ENCODE measurements at regions not wholly inside any gene's neighbourhood (a gene's known extent, or its start where the extent isn't known, plus 50 kb on each side); places are given as distances from the start of the nearest gene placed in this dataset.

DNA sequence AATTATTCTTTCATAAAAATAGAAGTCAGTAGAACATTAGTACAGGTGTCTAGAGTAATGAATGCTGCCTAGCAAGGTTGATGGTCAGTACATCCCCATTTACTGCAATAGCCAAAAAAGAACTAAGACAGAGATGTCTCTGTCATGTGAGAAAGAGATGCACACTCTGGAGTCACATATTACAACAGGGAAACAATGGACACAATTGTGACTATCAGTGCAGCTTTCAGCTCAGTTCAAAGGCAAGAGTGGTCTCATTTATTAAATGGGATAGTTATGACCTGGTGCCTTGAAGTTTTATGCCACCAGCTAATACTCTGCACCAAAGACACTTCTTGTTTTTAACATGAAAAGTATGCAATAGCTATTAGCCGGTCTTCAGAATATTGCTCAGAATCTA, 194.9 kb upstream of the CHAC2 start:
- Histone ChIP-seq H3K9me3 (ENCODE audit: control insufficient read depth, insufficient read depth, low read length) (no peaks in the 10 kb centered on the region), H3K27me3 (ENCODE audit: control insufficient read depth, insufficient read depth, low read length) (no peaks in the 10 kb centered on the region), H3K27ac (ENCODE audit: low read depth, low read length) (no peak overlapping the region), H3K4me3 (ENCODE audit: low read depth, low read length) (no peak overlapping the region)
- ChIA-PET CTCF (no interaction called here), POLR2A (no interaction called here)
- TF ChIP-seq, protein P1, sequence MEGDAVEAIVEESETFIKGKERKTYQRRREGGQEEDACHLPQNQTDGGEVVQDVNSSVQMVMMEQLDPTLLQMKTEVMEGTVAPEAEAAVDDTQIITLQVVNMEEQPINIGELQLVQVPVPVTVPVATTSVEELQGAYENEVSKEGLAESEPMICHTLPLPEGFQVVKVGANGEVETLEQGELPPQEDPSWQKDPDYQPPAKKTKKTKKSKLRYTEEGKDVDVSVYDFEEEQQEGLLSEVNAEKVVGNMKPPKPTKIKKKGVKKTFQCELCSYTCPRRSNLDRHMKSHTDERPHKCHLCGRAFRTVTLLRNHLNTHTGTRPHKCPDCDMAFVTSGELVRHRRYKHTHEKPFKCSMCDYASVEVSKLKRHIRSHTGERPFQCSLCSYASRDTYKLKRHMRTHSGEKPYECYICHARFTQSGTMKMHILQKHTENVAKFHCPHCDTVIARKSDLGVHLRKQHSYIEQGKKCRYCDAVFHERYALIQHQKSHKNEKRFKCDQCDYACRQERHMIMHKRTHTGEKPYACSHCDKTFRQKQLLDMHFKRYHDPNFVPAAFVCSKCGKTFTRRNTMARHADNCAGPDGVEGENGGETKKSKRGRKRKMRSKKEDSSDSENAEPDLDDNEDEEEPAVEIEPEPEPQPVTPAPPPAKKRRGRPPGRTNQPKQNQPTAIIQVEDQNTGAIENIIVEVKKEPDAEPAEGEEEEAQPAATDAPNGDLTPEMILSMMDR (IDR thresholded peaks at IDR 0.05; ENCODE audit: low read depth, low read length) = no peak
- DNase-seq (ENCODE audit: low read depth, low spot score) = no peak

DNA sequence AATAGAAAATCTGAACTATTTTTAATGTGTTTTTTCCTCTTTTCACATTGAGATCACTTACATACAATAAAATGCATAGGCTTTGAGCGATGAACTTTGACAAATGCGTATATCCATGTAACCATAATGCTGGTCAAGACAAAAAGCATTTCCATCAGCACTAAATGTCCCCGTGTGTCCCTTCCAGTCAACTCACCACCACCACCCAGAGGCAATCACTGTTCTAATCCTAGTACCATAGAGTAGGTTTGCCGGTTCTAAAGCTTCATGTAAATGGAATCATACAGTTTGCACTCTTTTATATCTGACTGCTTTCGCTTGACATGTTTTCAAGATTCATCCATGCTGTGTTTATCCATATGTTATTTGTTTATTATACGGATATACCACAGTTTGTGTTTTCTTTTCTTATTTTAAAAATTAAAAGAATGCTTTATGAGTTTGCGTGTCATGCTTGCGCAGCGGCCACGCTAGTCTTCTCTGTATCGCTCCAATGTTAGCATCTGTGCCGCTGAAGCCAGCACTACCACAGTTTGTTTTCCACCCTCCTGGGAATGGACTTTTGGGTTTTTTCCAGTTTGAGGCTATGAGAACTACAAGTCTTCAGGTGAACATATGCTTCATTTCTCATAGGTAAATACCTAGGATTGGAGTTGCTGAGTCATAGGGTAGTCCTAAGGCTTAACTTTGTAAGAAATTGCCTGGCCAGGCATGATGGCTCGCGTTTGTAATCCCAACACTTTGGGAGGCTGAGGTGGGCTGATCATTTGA, 197.5 kb upstream of the CHAC2 start:
- TF ChIP-seq, protein P1 (IDR thresholded peaks at IDR 0.05; ENCODE audit: low read depth, low read length) = no peak
- no peak for DNase-seq (ENCODE audit: low read depth, low spot score)
- Histone ChIP-seq H3K27ac (ENCODE audit: low read depth, low read length) (no peak overlapping the region), H3K4me3 (ENCODE audit: low read depth, low read length) (no peak overlapping the region), H3K9me3 (ENCODE audit: control insufficient read depth, insufficient read depth, low read length) (no peaks in the 10 kb centered on the region), H3K27me3 (ENCODE audit: control insufficient read depth, insufficient read depth, low read length) (no peaks in the 10 kb centered on the region)
- ChIA-PET POLR2A (interaction anchor here (0.6 kb wide), 1 partner anchor 503 kb away, joined by 3 read pairs; no protein-coding TSS in a partner anchor), CTCF (no interaction called here)

DNA sequence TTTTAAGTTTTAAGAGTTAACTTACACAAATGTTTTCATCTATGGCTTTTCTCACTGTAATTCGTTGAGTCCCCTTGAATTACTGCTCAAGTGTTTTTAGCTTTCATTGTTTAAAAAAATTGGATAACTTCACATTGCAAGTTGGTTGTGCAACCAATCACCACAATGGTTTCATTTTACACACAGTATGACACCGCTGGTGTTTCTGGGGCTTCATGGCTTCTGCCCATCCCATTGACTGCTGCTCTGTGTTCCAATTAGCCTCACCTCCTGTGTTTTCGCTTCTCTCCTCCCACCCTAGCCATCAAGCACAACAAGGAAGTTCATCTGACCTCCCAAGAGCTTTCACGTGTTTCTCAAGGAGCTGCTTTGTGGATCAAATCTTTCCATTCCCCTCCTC, 199.1 kb upstream of the CHAC2 start:
- TF ChIP-seq, protein P1 (IDR thresholded peaks at IDR 0.05; ENCODE audit: low read depth, low read length) = no peak
- ChIA-PET CTCF (no interaction called here), POLR2A (no interaction called here)
- Histone ChIP-seq H3K27me3 (ENCODE audit: control insufficient read depth, insufficient read depth, low read length) (no peaks in the 10 kb centered on the region), H3K4me3 (ENCODE audit: low read depth, low read length) (peak overlapping the region; percentile 4; the same call in 1 of the 2 replicates), H3K27ac (ENCODE audit: low read depth, low read length) (no peak overlapping the region), H3K9me3 (ENCODE audit: control insufficient read depth, insufficient read depth, low read length) (no peaks in the 10 kb centered on the region)
- no peak for DNase-seq (ENCODE audit: low read depth, low spot score)

DNA sequence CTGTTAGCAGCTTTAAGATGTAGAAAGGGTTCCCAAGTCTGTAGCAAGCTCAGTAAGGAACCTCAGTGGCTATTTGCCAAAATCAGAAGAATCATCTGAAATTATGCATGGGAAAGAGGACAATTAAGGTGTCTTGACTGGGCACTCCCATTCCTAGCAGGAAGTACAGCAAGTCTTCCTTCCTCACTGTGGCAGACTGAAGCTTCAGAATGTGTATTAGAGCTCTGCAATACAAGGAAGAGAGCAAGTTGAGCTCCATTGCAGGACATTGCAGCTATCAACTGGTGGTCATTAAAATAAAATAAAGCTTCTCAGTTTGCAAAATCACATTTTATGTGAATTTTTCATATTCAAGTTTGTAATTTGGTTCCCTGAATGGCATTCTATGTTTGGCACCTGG, 200.5 kb upstream of the CHAC2 start:
- no peak for DNase-seq (ENCODE audit: low read depth, low spot score)
- TF ChIP-seq, protein P1 (IDR thresholded peaks at IDR 0.05; ENCODE audit: low read depth, low read length) = no peak
- no peaks in the 10 kb centered on the region for H3K27me3 ChIP-seq (ENCODE audit: control insufficient read depth, insufficient read depth, low read length)
- H3K4me3 ChIP-seq (ENCODE audit: low read depth, low read length) = no peak overlapping the region
- ChIA-PET POLR2A (no interaction called here), CTCF (no interaction called here)
- no peak overlapping the region for H3K27ac ChIP-seq (ENCODE audit: low read depth, low read length)
- no peaks in the 10 kb centered on the region for H3K9me3 ChIP-seq (ENCODE audit: control insufficient read depth, insufficient read depth, low read length)

DNA sequence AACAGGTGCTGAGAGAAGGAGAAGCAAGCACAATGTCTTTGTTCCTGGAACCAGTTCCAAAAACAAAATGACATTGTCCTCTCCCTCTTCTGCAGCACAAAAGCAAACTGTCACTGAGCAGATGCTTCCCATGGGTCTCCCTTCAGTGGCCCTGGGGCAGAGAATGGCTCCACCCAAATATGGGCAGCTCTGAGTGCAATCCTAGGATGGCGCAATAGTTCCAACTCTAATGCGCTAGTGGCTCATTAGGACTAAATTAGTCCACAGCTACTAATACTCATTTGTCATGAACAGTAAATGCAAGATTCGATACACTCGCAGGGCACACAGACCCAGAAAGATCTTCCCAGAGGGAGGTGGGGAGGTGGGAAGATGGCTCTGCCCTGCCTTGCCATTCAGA, 205.2 kb upstream of the CHAC2 start:
- DNase-seq (ENCODE audit: low read depth, low spot score) = no peak
- CTCF ChIA-PET = no interaction called here
- H3K27me3 ChIP-seq (ENCODE audit: control insufficient read depth, insufficient read depth, low read length) = no peaks in the 10 kb centered on the region
- no peak overlapping the region for H3K27ac ChIP-seq (ENCODE audit: low read depth, low read length)
- POLR2A ChIA-PET = no interaction called here
- no peaks in the 10 kb centered on the region for H3K9me3 ChIP-seq (ENCODE audit: control insufficient read depth, insufficient read depth, low read length)
- H3K4me3 ChIP-seq (ENCODE audit: low read depth, low read length) = no peak overlapping the region
- TF ChIP-seq, protein P1 (IDR thresholded peaks at IDR 0.05; ENCODE audit: low read depth, low read length) = no peak

Data from AG04450 (cell line).